ENCODE measurements at regions not wholly inside any gene's neighbourhood (a gene's known extent, or its start where the extent isn't known, plus 50 kb on each side); places are given as distances from the start of the nearest gene placed in this dataset.

DNA sequence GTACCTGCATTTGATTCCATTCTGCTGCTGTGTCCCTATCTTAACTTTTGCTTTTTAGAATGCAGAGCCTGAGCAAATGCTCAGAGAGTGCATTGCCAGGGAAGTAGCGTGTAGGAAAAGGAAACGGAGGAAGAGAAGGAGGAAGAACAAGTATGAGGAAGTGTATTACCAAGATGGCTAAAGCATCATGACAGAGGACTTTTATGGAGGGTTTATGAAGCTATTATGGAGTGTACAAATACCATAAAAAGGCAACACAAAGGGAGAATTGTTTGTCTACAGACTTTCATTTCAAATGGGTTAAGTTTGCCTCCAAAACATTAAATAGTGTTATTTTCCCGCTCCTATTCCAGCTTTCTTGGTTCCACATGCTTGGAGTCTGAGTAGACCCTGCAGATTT is 1899.8 kb upstream of the NUDT12 start:
- Mint-ChIP-seq H3K36me3 (peaks cover 0 to 9% (median 8%) of the 10 kb centered on the region in 3 donors), H3K27me3 (ENCODE audit: low read depth in 3 of 3) (peaks cover 0 to under 1% (median 0%) of the 10 kb centered on the region in 3 donors), H3K4me3 (no peak overlapping the region), H3K4me1 (no peaks in the 10 kb centered on the region), H3K9me3 (peaks cover 20 to 46% (median 35%) of the 10 kb centered on the region in 6 donors), H3K27ac (no peak overlapping the region)
- no peak for DNase-seq

DNA sequence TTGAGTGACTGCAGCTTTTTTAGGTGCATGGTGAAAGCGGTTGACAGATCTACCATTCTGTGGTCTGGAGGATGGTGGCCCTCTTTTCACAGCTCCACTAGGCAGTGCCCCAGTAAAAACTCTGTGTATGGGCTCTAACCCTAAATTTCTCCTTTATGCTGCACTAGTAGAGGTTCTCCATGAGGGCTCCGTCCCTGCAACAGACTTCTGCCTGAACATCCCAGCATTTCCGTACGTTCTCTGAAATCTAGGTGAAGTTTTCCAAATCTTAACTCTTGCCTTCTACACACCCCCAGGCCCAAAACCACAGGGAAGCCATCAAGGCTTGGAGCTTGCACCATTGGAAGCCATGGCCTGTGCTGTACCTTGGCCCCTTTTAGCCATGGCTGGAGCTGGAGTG is 1898.1 kb upstream of the NUDT12 start:
- DNase-seq = no peak
- no peaks in the 10 kb centered on the region for H3K27me3 Mint-ChIP-seq (ENCODE audit: low read depth in 3 of 3)
- no peak overlapping the region for H3K4me3 Mint-ChIP-seq
- H3K9me3 Mint-ChIP-seq = peaks cover 18 to 46% (median 36%) of the 10 kb centered on the region in 6 donors
- peaks cover 0 to 9% (median 8%) of the 10 kb centered on the region in 3 donors for H3K36me3 Mint-ChIP-seq
- no peak overlapping the region for H3K27ac Mint-ChIP-seq
- no peaks in the 10 kb centered on the region for H3K4me1 Mint-ChIP-seq

DNA sequence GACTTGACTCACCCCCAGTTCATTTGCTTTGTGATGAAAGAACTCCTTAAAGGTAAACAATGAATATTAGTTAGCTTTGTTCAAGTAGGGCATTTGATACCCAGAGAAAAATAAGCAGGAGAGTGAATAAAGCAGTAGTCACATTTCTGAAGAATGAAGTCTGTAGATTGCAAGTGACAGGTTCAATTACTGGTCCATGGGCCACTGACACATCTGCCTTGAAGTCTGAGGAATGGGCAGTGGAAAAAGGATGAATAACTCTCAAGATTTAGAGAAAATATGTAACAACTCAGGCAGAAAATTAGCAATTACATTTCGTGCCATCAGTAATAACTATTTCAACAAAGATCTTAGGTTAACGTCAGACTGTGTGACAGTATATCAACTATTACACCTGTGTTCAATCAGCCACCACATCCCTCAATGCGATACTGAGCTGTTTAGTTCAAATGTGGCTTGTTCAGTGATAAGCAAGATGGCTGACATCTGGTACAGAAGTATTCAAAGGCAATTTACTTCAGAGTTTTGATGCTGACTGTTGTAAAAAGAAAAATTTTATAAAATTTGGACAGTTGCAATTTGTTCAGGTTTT is 1890.7 kb upstream of the NUDT12 start:
- Mint-ChIP-seq H3K27me3 (ENCODE audit: low read depth in 3 of 3) (peaks cover 0 to 1% (median 0%) of the 10 kb centered on the region in 3 donors), H3K36me3 (peaks cover 0 to 3% (median 0%) of the 10 kb centered on the region in 3 donors), H3K4me1 (no peaks in the 10 kb centered on the region), H3K4me3 (no peak overlapping the region), H3K27ac (no peak overlapping the region), H3K9me3 (peaks cover 7 to 46% (median 24%) of the 10 kb centered on the region in 6 donors)
- DNase-seq = no peak

DNA sequence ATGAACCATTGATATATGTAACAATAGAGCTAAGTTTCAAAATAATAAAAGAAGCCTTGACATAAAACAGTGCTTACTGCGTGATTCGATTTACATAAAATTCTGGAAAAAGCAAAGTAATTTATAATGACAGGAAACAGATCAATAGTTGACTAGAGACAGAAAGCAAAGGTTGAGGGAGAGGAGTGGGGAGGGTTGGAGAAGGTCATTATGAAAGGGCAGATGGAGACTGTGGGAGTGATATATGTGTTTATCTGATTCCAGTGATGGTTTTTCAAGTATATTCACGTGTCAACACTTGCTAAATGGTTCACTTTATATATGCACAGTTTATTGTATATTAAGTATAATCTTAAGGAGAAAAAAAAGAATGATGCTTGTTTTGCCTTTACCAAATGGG is 1885.7 kb upstream of the NUDT12 start:
- Mint-ChIP-seq H3K4me1 (no peaks in the 10 kb centered on the region), H3K9me3 (peaks cover 9 to 56% (median 20%) of the 10 kb centered on the region in 6 donors), H3K4me3 (no peak overlapping the region), H3K36me3 (peaks cover 0 to 4% (median 3%) of the 10 kb centered on the region in 3 donors), H3K27me3 (ENCODE audit: low read depth in 3 of 3) (peaks cover 0 to 3% (median 0%) of the 10 kb centered on the region in 3 donors), H3K27ac (no peak overlapping the region)
- no peak for DNase-seq

DNA sequence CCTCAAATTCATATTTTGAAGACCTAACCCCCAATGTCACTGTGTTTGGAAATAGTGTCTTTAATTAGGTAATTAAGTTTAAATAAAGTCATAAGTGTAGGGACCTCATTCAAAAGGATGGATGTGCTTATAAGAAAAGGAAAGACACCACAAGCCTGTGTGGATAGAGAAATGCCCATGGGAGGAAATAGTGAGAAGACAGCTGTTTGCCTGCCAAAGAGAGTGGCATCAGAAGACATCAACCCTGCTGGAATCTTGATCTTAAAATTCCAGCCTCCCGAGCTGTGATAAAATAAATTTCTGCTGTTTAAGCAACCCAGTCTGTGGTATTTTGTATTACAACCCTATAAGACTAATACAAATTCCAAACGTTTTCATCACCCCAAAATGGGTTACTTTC is 1867.9 kb upstream of the NUDT12 start:
- Mint-ChIP-seq H3K4me3 (no peak overlapping the region), H3K27ac (no peak overlapping the region), H3K9me3 (peaks cover 2 to 44% (median 14%) of the 10 kb centered on the region in 6 donors), H3K4me1 (no peaks in the 10 kb centered on the region), H3K36me3 (no peaks in the 10 kb centered on the region), H3K27me3 (ENCODE audit: low read depth in 3 of 3) (no peaks in the 10 kb centered on the region)
- DNase-seq = no peak

DNA sequence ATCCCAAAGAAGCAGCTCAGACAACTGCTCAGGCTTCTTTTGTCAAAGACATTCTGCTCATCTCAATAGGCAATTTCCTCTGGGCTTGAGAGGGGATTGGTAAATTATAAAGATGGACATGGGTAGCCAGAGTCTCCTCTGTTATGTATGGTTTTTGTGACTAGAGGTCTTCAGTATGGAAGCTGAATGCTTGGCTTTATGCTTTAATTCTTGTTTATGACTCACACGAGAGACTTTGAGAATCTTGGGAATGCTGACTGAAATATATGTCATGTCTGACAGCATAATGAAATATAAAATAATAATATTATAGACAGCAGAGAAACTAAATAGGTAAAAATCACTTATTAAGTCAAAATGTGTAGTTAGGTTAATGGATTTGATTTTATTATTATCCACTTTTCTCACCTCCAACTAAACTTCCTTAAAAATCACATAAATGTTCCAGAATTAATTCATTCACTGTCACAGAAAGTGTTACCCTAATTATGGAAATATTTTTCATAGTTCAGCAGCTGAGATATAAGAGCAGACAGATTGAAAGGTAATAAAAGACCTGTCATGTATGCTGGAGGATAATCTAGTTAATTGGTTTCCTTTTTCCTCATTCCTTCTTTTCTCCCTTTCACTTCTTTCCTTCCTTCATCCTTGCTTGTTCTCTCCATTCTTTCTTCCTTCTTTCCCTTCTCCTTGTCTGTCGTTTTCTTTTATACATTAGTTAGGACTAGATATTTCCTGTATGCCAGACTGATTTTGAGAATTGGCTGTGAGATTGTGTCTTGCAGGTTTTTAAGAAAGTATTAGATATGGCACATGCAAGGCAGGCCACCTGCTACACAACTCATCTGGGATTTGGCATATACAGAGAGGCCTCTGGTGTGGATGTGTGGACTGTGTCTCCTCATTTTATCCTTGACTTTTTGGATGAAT is 1866.1 kb upstream of the NUDT12 start:
- Mint-ChIP-seq H3K36me3 (no peaks in the 10 kb centered on the region), H3K27ac (no peak overlapping the region), H3K4me1 (no peaks in the 10 kb centered on the region), H3K9me3 (peaks cover 2 to 58% (median 20%) of the 10 kb centered on the region in 6 donors), H3K27me3 (ENCODE audit: low read depth in 3 of 3) (no peaks in the 10 kb centered on the region), H3K4me3 (no peak overlapping the region)
- no peak for DNase-seq

DNA sequence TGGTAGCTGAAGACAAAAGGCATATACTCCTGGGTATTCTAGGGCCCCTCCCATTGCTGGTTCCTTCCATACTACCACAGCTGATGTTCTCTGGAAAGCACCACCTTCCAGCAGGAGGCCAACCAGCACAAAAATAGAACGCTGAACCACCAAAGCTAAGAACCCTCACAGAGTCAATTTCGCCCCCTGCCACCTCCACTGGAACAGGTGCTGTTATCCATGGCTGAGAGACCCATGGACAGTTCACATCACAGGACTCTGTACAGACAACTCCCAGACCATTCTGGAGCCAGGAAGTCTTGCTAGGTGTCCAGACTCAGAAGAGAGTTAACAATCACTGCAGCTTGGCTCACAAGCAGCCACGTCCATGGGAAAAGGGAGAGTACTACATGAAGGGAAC is 1851.5 kb upstream of the NUDT12 start:
- H3K27me3 Mint-ChIP-seq (ENCODE audit: low read depth in 3 of 3) = peaks cover 0 to 4% (median 0%) of the 10 kb centered on the region in 3 donors
- no peak overlapping the region for H3K27ac Mint-ChIP-seq
- no peaks in the 10 kb centered on the region for H3K36me3 Mint-ChIP-seq
- H3K4me1 Mint-ChIP-seq = no peaks in the 10 kb centered on the region
- no peak for DNase-seq
- H3K4me3 Mint-ChIP-seq = no peak overlapping the region
- H3K9me3 Mint-ChIP-seq = peaks cover 30 to 53% (median 36%) of the 10 kb centered on the region in 6 donors

DNA sequence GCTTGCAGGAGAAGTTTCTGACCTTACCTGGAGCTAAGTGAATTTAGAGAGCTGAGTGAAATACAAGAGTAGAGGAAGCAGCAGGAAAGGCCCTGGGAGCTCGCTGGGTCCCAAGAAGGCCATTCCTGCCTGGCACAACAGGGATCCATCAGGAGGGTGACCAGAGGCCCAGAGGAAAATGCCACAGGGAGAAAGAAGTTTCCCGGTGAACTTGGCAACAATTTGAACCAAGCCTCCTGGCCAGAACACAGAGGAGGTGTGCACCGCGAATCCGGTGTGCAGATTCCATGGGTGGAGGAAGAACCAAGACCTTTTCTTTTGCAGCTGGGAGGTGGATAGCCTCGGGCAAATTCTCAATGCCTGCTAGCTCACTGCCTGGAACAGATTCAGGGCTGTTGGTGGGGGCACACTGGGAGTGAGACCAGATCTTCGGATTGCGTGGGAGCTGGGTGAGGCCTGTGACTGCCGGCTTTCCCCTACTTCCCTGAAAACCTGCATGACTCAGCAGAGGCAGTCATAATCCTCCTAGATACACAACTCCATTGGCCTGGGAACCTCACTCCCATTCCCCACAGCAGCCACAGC is 1850.9 kb upstream of the NUDT12 start:
- Mint-ChIP-seq H3K4me1 (no peaks in the 10 kb centered on the region), H3K4me3 (no peak overlapping the region), H3K36me3 (no peaks in the 10 kb centered on the region), H3K9me3 (peaks cover 24 to 52% (median 30%) of the 10 kb centered on the region in 6 donors), H3K27ac (no peak overlapping the region), H3K27me3 (ENCODE audit: low read depth in 3 of 3) (peaks cover 0 to 4% (median 0%) of the 10 kb centered on the region in 3 donors)
- no peak for DNase-seq

DNA sequence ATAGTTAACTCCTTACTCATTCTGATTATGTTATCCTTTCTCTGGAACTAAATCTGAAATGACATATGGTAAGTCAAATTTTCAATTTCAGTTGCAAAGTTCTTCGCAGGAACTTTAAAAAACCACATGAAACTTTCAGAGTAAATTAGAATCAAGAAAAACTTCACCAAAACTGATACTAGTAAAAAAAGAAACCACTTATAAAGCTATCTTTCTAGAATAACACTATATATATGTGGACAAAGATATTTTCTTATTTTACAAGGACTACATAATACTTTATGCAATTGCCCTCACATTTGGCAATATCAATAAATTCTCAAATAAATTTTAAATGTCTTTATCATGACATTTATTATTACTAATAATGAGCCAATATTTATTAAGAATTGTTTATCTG is 1847.1 kb upstream of the NUDT12 start:
- no peak for DNase-seq
- Mint-ChIP-seq H3K27ac (no peak overlapping the region), H3K4me3 (no peak overlapping the region), H3K9me3 (peaks cover 8 to 35% (median 17%) of the 10 kb centered on the region in 6 donors), H3K4me1 (no peaks in the 10 kb centered on the region), H3K36me3 (no peaks in the 10 kb centered on the region), H3K27me3 (ENCODE audit: low read depth in 3 of 3) (peaks cover 0 to 2% (median 0%) of the 10 kb centered on the region in 3 donors)

DNA sequence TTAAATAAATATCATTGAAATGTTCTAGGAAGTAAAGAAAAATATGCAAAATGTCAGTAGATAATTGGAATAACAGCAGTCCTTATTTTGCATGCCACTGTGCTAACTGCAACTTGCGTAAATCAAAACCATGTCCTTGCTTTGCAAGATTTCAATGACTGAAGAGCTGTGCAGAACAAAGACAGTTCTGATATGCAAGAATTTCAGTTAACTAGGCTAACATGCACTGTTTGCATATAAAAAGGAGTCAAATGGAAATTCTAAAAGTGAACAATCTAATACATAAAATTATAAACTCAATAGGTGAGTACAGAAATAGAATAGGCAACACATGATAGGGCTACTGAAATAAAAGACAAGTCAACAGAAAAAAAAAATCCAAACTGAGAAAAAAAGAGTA is 1844.6 kb upstream of the NUDT12 start:
- Mint-ChIP-seq H3K9me3 (peaks cover 7 to 36% (median 11%) of the 10 kb centered on the region in 6 donors), H3K27ac (no peak overlapping the region), H3K27me3 (ENCODE audit: low read depth in 3 of 3) (no peaks in the 10 kb centered on the region), H3K4me1 (no peaks in the 10 kb centered on the region), H3K36me3 (no peaks in the 10 kb centered on the region), H3K4me3 (no peak overlapping the region)
- no peak for DNase-seq

DNA sequence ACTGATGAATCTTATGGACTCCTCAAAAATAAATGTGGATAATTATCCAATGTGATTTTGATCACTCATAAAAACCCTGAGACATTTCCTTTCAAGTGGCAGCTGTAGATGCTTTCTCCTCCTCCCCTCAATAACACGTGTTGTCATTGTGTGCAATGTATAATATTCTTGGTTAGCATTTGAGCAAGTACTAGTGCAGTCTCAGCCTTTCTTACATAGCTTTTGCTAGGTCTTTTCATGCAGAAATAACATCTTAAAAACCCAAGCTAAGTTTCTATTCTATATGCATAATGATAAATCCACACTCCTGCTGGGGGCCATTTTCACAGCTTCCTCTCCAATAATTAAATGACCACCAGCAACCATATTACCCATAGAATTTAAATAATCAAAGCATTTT is 1835.2 kb upstream of the NUDT12 start:
- Mint-ChIP-seq H3K4me3 (no peak overlapping the region), H3K27me3 (ENCODE audit: low read depth in 3 of 3) (no peaks in the 10 kb centered on the region), H3K27ac (no peak overlapping the region), H3K4me1 (no peaks in the 10 kb centered on the region), H3K9me3 (peaks cover 2 to 27% (median 17%) of the 10 kb centered on the region in 6 donors), H3K36me3 (peaks cover 0 to 3% (median 0%) of the 10 kb centered on the region in 3 donors)
- DNase-seq = no peak

DNA sequence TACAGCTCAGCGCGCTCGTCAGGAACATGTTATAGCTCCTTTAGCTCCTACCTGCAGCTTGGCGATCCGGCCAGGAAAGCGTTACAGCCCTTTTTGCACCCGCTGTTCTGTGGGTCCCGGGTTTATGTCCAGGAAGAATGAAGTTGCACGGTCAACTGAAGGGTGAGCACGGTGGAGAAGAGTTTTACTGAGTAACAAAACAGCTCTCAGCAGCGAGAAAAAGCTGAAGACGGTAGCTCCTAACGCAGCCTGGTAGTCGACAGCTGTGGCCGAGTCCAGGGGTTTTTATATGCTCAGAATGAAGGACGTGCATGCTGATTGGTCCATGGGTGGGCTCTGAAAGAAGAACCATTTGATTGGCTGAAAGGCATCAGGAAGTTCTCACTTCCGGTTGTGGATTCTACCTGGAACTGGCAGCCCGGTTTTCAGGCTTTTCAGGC is 1830.1 kb upstream of the NUDT12 start:
- Mint-ChIP-seq H3K27ac (no peak overlapping the region), H3K4me1 (no peaks in the 10 kb centered on the region), H3K9me3 (peaks cover 2 to 26% (median 13%) of the 10 kb centered on the region in 6 donors), H3K36me3 (peaks cover 0 to 3% (median 0%) of the 10 kb centered on the region in 3 donors), H3K27me3 (ENCODE audit: low read depth in 3 of 3) (no peaks in the 10 kb centered on the region), H3K4me3 (no peak overlapping the region)
- no peak for DNase-seq

DNA sequence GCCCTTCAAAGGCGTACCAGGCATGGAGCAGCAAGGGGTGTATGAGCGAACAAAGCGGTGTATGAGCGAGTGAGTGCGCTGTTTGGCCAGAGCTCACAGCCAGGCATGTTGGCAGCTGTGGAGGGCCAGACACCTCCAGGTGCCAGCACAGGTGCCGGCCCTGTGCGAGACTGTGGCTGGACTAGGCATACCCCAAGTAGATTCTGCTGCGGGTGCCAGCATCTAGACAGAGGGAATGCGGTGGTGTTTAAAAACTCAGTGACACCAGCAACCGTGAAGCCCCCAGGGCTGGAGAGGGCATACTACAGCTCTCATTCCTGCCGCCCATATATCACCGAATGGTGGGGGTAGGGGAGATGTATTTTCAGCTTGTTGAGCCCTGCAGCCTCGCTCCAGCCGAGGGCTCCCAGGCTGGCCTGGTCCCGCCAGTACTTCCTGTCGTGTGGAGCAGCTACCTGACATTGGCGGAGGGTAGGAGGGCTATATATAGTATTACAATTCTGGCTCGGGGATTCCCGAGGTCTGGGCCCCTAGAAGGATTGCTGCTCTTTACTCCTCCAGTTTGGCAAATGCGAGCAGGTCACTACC is 1829.6 kb upstream of the NUDT12 start:
- Mint-ChIP-seq H3K4me1 (no peaks in the 10 kb centered on the region), H3K27ac (no peak overlapping the region), H3K4me3 (no peak overlapping the region), H3K9me3 (peaks cover 2 to 24% (median 13%) of the 10 kb centered on the region in 6 donors), H3K27me3 (ENCODE audit: low read depth in 3 of 3) (no peaks in the 10 kb centered on the region), H3K36me3 (peaks cover 0 to 3% (median 0%) of the 10 kb centered on the region in 3 donors)
- no peak for DNase-seq
